Endodermal cell (in vitro differentiated cells): ENCODE measurements at regions not wholly inside any gene's neighbourhood (a gene's known extent, or its start where the extent isn't known, plus 50 kb on each side); places are given as distances from the start of the nearest gene placed in this dataset.

Experiments used
- DNase-seq: peaks from one replicate; pipeline ENCODE4 v3.0.0-alpha.2; 2017
- H3K27ac ChIP-seq: 2 replicates; pipeline ENCODE4 v1.5.1; 2013; ENCODE audit warnings: mild to moderate bottlenecking, low read depth, low read length, moderate library complexity
- H3K27me3 ChIP-seq: 2 replicates; pipeline ENCODE4 v1.6.1; 2013; ENCODE audit warnings: mild to moderate bottlenecking, low read length, moderate library complexity; ENCODE audit not compliant: insufficient read depth, control insufficient read depth, poor library complexity, severe bottlenecking
- H3K36me3 ChIP-seq: 2 replicates; pipeline ENCODE4 v1.7.0; 2013; ENCODE audit warnings: mild to moderate bottlenecking, low read length, moderate library complexity; ENCODE audit not compliant: control insufficient read depth, insufficient read depth
- H3K4me1 ChIP-seq: one replicate; pipeline ENCODE4 v1.7.0; 2013; ENCODE audit warnings: low read length; ENCODE audit not compliant: control insufficient read depth, insufficient read depth
- H3K4me3 ChIP-seq: 2 replicates; pipeline ENCODE4 v1.5.1; 2013; ENCODE audit warnings: mild to moderate bottlenecking, low read length, moderate library complexity
- H3K9ac ChIP-seq: 2 replicates; pipeline ENCODE4 v1.6.1; 2013; ENCODE audit warnings: mild to moderate bottlenecking, low read length, moderate library complexity; ENCODE audit not compliant: poor library complexity, severe bottlenecking; ENCODE audit errors: extremely low read depth
- H3K9me3 ChIP-seq: 2 replicates; pipeline ENCODE4 v1.6.1; 2013; ENCODE audit warnings: mild to moderate bottlenecking, low read length, moderate library complexity; ENCODE audit not compliant: control insufficient read depth
- H3K27ac Mint-ChIP-seq: 2 replicates; pipeline ENCODE4 v1.8.0; 2020; ENCODE audit warnings: mixed read lengths
- H3K27me3 Mint-ChIP-seq: 2 replicates; pipeline ENCODE4 v1.8.0; 2021; ENCODE audit warnings: mild to moderate bottlenecking, mixed read lengths; ENCODE audit not compliant: insufficient read depth
- H3K36me3 Mint-ChIP-seq: 2 replicates; pipeline ENCODE4 v1.8.0; 2020; ENCODE audit warnings: low read depth, mixed read lengths
- H3K4me1 Mint-ChIP-seq: 2 replicates; pipeline ENCODE4 v1.8.0; 2020; ENCODE audit warnings: mixed read lengths
- H3K4me3 Mint-ChIP-seq: 2 replicates; pipeline ENCODE4 v1.8.0; 2020; ENCODE audit warnings: mild to moderate bottlenecking, moderate library complexity, mixed read lengths
- H3K9me3 Mint-ChIP-seq: 2 replicates; pipeline ENCODE4 v1.8.0; 2020; ENCODE audit warnings: mild to moderate bottlenecking, mixed read lengths
- WGBS, 2 experiments: methylation state at CpG; one replicate each; pipeline versions ENCODE4 v1.1.5 to v1.1.7; 2013; ENCODE audit warnings: missing lambda C conversion rate in 2 of 2, mixed read lengths in 1 of 2; ENCODE audit not compliant: insufficient coverage in 1 of 2, insufficient read length in 1 of 2; 5-methylcytosine and 5-hydroxymethylcytosine counted together
- TF ChIP-seq, protein P1 (sequence below): fragments of 200-600 bp; sonication (generic); conservative IDR thresholded peaks from 2 replicates; pipeline ENCODE4 v1.5.0; 2021; ENCODE audit warnings: antibody characterized with exemption, mild to moderate bottlenecking

DNA sequence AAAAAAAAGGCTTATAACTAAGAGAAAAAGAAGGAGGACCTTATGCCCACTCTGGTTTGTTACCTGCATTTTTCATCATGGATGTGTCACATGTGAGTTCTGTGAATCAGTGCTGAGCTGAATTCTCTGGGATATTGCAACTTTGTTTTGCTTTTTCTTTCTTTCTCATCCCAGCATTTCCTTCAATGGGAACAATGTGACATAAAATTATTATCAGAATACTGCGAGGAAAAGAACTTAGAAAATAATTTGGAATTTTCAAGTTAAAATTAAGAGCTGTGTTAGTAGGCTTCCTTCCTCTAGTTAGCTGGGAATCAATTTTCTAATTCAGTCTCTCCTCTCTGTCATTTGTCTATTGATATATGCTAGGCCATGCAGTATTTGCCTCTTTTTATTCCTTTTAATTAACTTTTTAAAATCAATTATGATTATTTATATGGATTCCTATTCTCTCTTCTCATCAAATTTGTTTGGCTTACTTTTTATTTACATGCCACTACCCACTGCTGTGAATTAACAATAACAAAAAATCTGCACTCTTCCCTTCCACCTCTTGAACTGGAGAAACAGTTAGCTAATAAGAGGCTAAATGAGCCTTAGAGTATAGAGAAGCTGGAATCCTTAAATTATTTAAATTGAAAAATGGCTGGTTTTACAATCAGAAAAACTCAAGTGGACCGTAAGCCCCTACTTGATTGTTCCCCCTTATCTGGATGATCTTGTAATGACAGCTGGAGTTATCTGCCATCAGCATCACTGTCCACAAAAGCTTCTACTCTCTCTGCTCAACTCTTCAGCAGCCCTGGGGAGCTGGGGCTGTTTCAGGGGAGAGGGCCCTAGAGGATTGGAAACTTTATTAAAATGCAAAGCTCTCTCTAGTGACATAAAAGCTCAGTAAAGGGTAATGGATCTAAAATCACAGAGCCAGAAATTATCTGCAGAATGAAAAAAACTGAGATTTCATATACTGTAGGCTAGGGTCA is 95.3 kb upstream of the SOX2 start:
- no peaks in the 10 kb centered on the region for H3K9me3 ChIP-seq
- no peaks in the 10 kb centered on the region for H3K4me1 ChIP-seq
- no peak for DNase-seq
- 79 to 80% methylated on average over 1 to 2 of the region's 2 CpGs for WGBS, 2 experiments
- H3K4me3 ChIP-seq: no peak overlapping the region
- Mint-ChIP-seq H3K27ac (no peak overlapping the region), H3K9me3 (no peaks in the 10 kb centered on the region), H3K4me1 (peaks cover 6% of the 10 kb centered on the region), H3K27me3 (no peaks in the 10 kb centered on the region), H3K4me3 (no peak overlapping the region), H3K36me3 (no peaks in the 10 kb centered on the region)
- no peak overlapping the region for H3K9ac ChIP-seq
- H3K36me3 ChIP-seq: no peaks in the 10 kb centered on the region
- TF ChIP-seq, protein P1, sequence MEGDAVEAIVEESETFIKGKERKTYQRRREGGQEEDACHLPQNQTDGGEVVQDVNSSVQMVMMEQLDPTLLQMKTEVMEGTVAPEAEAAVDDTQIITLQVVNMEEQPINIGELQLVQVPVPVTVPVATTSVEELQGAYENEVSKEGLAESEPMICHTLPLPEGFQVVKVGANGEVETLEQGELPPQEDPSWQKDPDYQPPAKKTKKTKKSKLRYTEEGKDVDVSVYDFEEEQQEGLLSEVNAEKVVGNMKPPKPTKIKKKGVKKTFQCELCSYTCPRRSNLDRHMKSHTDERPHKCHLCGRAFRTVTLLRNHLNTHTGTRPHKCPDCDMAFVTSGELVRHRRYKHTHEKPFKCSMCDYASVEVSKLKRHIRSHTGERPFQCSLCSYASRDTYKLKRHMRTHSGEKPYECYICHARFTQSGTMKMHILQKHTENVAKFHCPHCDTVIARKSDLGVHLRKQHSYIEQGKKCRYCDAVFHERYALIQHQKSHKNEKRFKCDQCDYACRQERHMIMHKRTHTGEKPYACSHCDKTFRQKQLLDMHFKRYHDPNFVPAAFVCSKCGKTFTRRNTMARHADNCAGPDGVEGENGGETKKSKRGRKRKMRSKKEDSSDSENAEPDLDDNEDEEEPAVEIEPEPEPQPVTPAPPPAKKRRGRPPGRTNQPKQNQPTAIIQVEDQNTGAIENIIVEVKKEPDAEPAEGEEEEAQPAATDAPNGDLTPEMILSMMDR: no peak
- H3K27me3 ChIP-seq: no peaks in the 10 kb centered on the region
- no peak overlapping the region for H3K27ac ChIP-seq

DNA sequence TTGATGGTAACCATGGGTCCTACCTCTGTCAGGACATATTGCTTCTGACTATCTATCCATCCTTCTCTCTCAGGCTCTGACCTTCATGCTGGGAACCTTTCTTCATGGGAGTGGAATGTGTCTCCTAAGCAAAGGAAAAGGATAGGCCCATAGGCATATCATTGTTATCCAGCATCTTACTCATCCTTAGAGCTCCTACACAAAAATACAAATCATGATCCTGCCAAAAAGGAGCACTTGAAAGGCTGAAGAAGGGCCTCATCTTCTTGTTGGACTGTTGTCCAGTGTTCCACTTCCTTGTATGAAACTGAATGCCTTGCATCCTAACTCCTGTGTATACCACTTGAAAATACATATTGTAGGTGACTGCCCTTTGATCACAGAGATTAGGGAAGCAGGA is 96.1 kb upstream of the SOX2 start:
- TF ChIP-seq, protein P1: no peak
- H3K9me3 Mint-ChIP-seq: no peaks in the 10 kb centered on the region
- Histone ChIP-seq H3K4me1 (no peaks in the 10 kb centered on the region), H3K9me3 (no peaks in the 10 kb centered on the region), H3K9ac (no peak overlapping the region), H3K4me3 (no peak overlapping the region), H3K36me3 (no peaks in the 10 kb centered on the region), H3K27ac (no peak overlapping the region), H3K27me3 (no peaks in the 10 kb centered on the region)
- H3K4me1 Mint-ChIP-seq: peaks cover 9% of the 10 kb centered on the region
- H3K4me3 Mint-ChIP-seq: no peak overlapping the region
- no peak overlapping the region for H3K27ac Mint-ChIP-seq
- DNase-seq: no peak
- H3K27me3 Mint-ChIP-seq: no peaks in the 10 kb centered on the region
- H3K36me3 Mint-ChIP-seq: no peaks in the 10 kb centered on the region

DNA sequence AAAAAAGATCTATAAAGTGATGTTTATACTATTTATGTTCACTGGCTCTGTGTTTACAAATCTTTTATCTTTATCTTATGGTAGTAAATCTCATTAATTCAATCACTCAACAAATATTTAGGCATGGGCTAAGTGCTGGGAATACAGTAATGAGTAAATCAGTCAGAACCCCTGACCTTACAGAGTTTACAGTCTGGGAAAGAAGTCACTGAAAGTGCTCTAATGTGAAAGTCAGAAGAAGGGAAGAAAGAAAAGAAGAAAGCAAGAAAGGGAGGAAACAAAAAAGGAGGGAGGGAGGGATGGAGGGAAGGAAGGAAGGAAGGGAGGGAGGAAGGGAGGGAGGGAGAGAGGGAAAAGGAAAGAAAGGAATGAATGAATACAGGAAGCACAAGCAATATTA is 96.8 kb upstream of the SOX2 start:
- Mint-ChIP-seq H3K4me3 (no peak overlapping the region), H3K9me3 (no peaks in the 10 kb centered on the region), H3K27me3 (no peaks in the 10 kb centered on the region), H3K4me1 (peaks cover 13% of the 10 kb centered on the region), H3K27ac (no peak overlapping the region), H3K36me3 (no peaks in the 10 kb centered on the region)
- H3K9me3 ChIP-seq: no peaks in the 10 kb centered on the region
- no peaks in the 10 kb centered on the region for H3K27me3 ChIP-seq
- H3K9ac ChIP-seq: no peak overlapping the region
- no peak overlapping the region for H3K4me3 ChIP-seq
- H3K4me1 ChIP-seq: no peaks in the 10 kb centered on the region
- no peak overlapping the region for H3K27ac ChIP-seq
- no peaks in the 10 kb centered on the region for H3K36me3 ChIP-seq
- no peak for DNase-seq
- TF ChIP-seq, protein P1: no peak
